ENCODE measurements at regions not wholly inside any gene's neighbourhood (a gene's known extent, or its start where the extent isn't known, plus 50 kb on each side); places are given as distances from the start of the nearest gene placed in this dataset.

GRCh38 chr6:82030301-82030700, 217.2 kb downstream of the IBTK start:
- no peak overlapping the region for H2BK120ac ChIP-seq (ENCODE audit: insufficient read depth, low read length, poor library complexity)
- H4K8ac ChIP-seq (ENCODE audit: low read depth, low read length) = no peak overlapping the region
- H2BK5ac ChIP-seq (ENCODE audit: low read depth, low read length, poor library complexity) = no peak overlapping the region
- H3K27ac ChIP-seq (ENCODE audit: low read depth, low read length) = no peak overlapping the region
- H3K9me3 ChIP-seq (ENCODE audit: insufficient read depth, low read depth, low read length) = no peaks in the 10 kb centered on the region
- H3K4me1 ChIP-seq (ENCODE audit: control insufficient read depth in 1 of 2, insufficient read depth in 2 of 2, low read length in 2 of 2) = peaks cover 0 to 2% of the 10 kb centered on the region in 2 experiments
- no peak overlapping the region for H3K18ac ChIP-seq (ENCODE audit: low read length)
- no peak overlapping the region for H3K4me2 ChIP-seq (ENCODE audit: low read length)
- no peak overlapping the region for H3K4ac ChIP-seq (ENCODE audit: low read depth, low read length)
- no peak overlapping the region for H2AK5ac ChIP-seq (ENCODE audit: low read length)
- H3K79me1 ChIP-seq (ENCODE audit: low read length) = no peaks in the 10 kb centered on the region
- H4K91ac ChIP-seq (ENCODE audit: low read depth, low read length) = no peak overlapping the region
- DNase-seq = no peak
- H3K79me2 ChIP-seq (ENCODE audit: control insufficient read depth, insufficient read depth, low read length, poor library complexity) = no peaks in the 10 kb centered on the region
- no CpG with 5 or more reads among the region's 2 CpGs for WGBS (ENCODE audit: extremely low coverage, insufficient coverage, insufficient read length)
- no peak overlapping the region for H3K4me3 ChIP-seq (ENCODE audit: low read depth, low read length)
- no peak overlapping the region for H4K12ac ChIP-seq (ENCODE audit: low read depth, low read length)
- no peaks in the 10 kb centered on the region for H3K36me3 ChIP-seq (ENCODE audit: control insufficient read depth in 1 of 2, insufficient read depth in 2 of 2, low read length in 2 of 2)
- H3K9ac ChIP-seq (ENCODE audit: low read length) = no peak overlapping the region
- no peak overlapping the region for H3K14ac ChIP-seq (ENCODE audit: low read length)
- no peaks in the 10 kb centered on the region for H3K27me3 ChIP-seq (ENCODE audit: insufficient read depth, low read length)
- H3K23ac ChIP-seq (ENCODE audit: low read length) = no peak overlapping the region
- no peak overlapping the region for H2AFZ ChIP-seq (ENCODE audit: insufficient read depth, low read length, poor library complexity)
- H2BK12ac ChIP-seq (ENCODE audit: low read length) = peak overlapping the region; percentile 68

GRCh38 chr6:82025271-82025670, 222.3 kb downstream of the IBTK start:
- DNase-seq = no peak
- no peak overlapping the region for H2BK12ac ChIP-seq (ENCODE audit: low read length)
- H3K27me3 ChIP-seq (ENCODE audit: insufficient read depth, low read length) = no peaks in the 10 kb centered on the region
- H2BK120ac ChIP-seq (ENCODE audit: insufficient read depth, low read length, poor library complexity) = no peak overlapping the region
- H3K14ac ChIP-seq (ENCODE audit: low read length) = no peak overlapping the region
- H3K4ac ChIP-seq (ENCODE audit: low read depth, low read length) = no peak overlapping the region
- no peak overlapping the region for H3K18ac ChIP-seq (ENCODE audit: low read length)
- H2AK5ac ChIP-seq (ENCODE audit: low read length) = no peak overlapping the region
- peaks cover 5 to 6% of the 10 kb centered on the region in 2 experiments for H3K4me1 ChIP-seq (ENCODE audit: control insufficient read depth in 1 of 2, insufficient read depth in 2 of 2, low read length in 2 of 2)
- no peak overlapping the region for H2BK5ac ChIP-seq (ENCODE audit: low read depth, low read length, poor library complexity)
- no peak overlapping the region for H3K27ac ChIP-seq (ENCODE audit: low read depth, low read length)
- no peak overlapping the region for H2AFZ ChIP-seq (ENCODE audit: insufficient read depth, low read length, poor library complexity)
- no peaks in the 10 kb centered on the region for H3K36me3 ChIP-seq (ENCODE audit: control insufficient read depth in 1 of 2, insufficient read depth in 2 of 2, low read length in 2 of 2)
- H3K4me2 ChIP-seq (ENCODE audit: low read length) = no peak overlapping the region
- no peak overlapping the region for H4K8ac ChIP-seq (ENCODE audit: low read depth, low read length)
- no peak overlapping the region for H4K12ac ChIP-seq (ENCODE audit: low read depth, low read length)
- H3K79me2 ChIP-seq (ENCODE audit: control insufficient read depth, insufficient read depth, low read length, poor library complexity) = no peaks in the 10 kb centered on the region
- no peak overlapping the region for H4K91ac ChIP-seq (ENCODE audit: low read depth, low read length)
- no peaks in the 10 kb centered on the region for H3K9me3 ChIP-seq (ENCODE audit: insufficient read depth, low read depth, low read length)
- no peak overlapping the region for H3K23ac ChIP-seq (ENCODE audit: low read length)
- no peak overlapping the region for H3K9ac ChIP-seq (ENCODE audit: low read length)
- H3K4me3 ChIP-seq (ENCODE audit: low read depth, low read length) = no peak overlapping the region
- H3K79me1 ChIP-seq (ENCODE audit: low read length) = peaks cover 3% of the 10 kb centered on the region
- WGBS (ENCODE audit: extremely low coverage, insufficient coverage, insufficient read length) = no CpG with 5 or more reads among the region's 1 CpG

- Histone ChIP-seq H3K36me3 (ENCODE audit: control insufficient read depth in 1 of 2, insufficient read depth in 2 of 2, low read length in 2 of 2) (no peaks in the 10 kb centered on the region), H2AK5ac (ENCODE audit: low read length) (no peak overlapping the region), H2BK12ac (ENCODE audit: low read length) (no peak overlapping the region), H3K23ac (ENCODE audit: low read length) (no peak overlapping the region), H4K8ac (ENCODE audit: low read depth, low read length) (no peak overlapping the region), H3K18ac (ENCODE audit: low read length) (no peak overlapping the region), H3K4me3 (ENCODE audit: low read depth, low read length) (no peak overlapping the region), H3K79me1 (ENCODE audit: low read length) (peaks cover 3% of the 10 kb centered on the region), H2BK120ac (ENCODE audit: insufficient read depth, low read length, poor library complexity) (peak overlapping the region; percentile 44), H3K79me2 (ENCODE audit: control insufficient read depth, insufficient read depth, low read length, poor library complexity) (no peaks in the 10 kb centered on the region), H3K9me3 (ENCODE audit: insufficient read depth, low read depth, low read length) (no peaks in the 10 kb centered on the region), H3K27me3 (ENCODE audit: insufficient read depth, low read length) (no peaks in the 10 kb centered on the region), H3K14ac (ENCODE audit: low read length) (no peak overlapping the region), H3K27ac (ENCODE audit: low read depth, low read length) (peak overlapping the region; percentile 46), H3K4me2 (ENCODE audit: low read length) (no peak overlapping the region), H3K4ac (ENCODE audit: low read depth, low read length) (no peak overlapping the region), H4K12ac (ENCODE audit: low read depth, low read length) (no peak overlapping the region), H3K9ac (ENCODE audit: low read length) (no peak overlapping the region), H3K4me1 (ENCODE audit: control insufficient read depth in 1 of 2, insufficient read depth in 2 of 2, low read length in 2 of 2) (peaks cover 5 to 6% of the 10 kb centered on the region in 2 experiments), H2AFZ (ENCODE audit: insufficient read depth, low read length, poor library complexity) (no peak overlapping the region), H4K91ac (ENCODE audit: low read depth, low read length) (no peak overlapping the region), H2BK5ac (ENCODE audit: low read depth, low read length, poor library complexity) (no peak overlapping the region)
- peak; percentile 43 to 88 for DNase-seq
- no CpG with 5 or more reads among the region's 2 CpGs for WGBS (ENCODE audit: extremely low coverage, insufficient coverage, insufficient read length)
Observed at GRCh38 chr6:82022614-82023129, 224.9 kb downstream of the IBTK start.

GRCh38 chr6:82017773-82018172, 229.8 kb downstream of the IBTK start:
- Histone ChIP-seq H3K18ac (ENCODE audit: low read length) (no peak overlapping the region), H3K23ac (ENCODE audit: low read length) (no peak overlapping the region), H2BK12ac (ENCODE audit: low read length) (no peak overlapping the region), H3K14ac (ENCODE audit: low read length) (no peak overlapping the region), H2AFZ (ENCODE audit: insufficient read depth, low read length, poor library complexity) (no peak overlapping the region), H3K79me2 (ENCODE audit: control insufficient read depth, insufficient read depth, low read length, poor library complexity) (no peaks in the 10 kb centered on the region), H3K4me3 (ENCODE audit: low read depth, low read length) (no peak overlapping the region), H3K27ac (ENCODE audit: low read depth, low read length) (no peak overlapping the region), H3K4me2 (ENCODE audit: low read length) (no peak overlapping the region), H3K4ac (ENCODE audit: low read depth, low read length) (no peak overlapping the region), H4K12ac (ENCODE audit: low read depth, low read length) (no peak overlapping the region), H3K27me3 (ENCODE audit: insufficient read depth, low read length) (no peaks in the 10 kb centered on the region), H2BK120ac (ENCODE audit: insufficient read depth, low read length, poor library complexity) (no peak overlapping the region), H3K9ac (ENCODE audit: low read length) (no peak overlapping the region), H2AK5ac (ENCODE audit: low read length) (no peak overlapping the region), H3K4me1 (ENCODE audit: control insufficient read depth in 1 of 2, insufficient read depth in 2 of 2, low read length in 2 of 2) (peaks cover 3 to 4% of the 10 kb centered on the region in 2 experiments), H3K9me3 (ENCODE audit: insufficient read depth, low read depth, low read length) (no peaks in the 10 kb centered on the region), H3K36me3 (ENCODE audit: control insufficient read depth in 1 of 2, insufficient read depth in 2 of 2, low read length in 2 of 2) (no peaks in the 10 kb centered on the region), H2BK5ac (ENCODE audit: low read depth, low read length, poor library complexity) (no peak overlapping the region), H3K79me1 (ENCODE audit: low read length) (no peaks in the 10 kb centered on the region), H4K91ac (ENCODE audit: low read depth, low read length) (no peak overlapping the region), H4K8ac (ENCODE audit: low read depth, low read length) (no peak overlapping the region)
- WGBS (ENCODE audit: extremely low coverage, insufficient coverage, insufficient read length) = no CpG with 5 or more reads among the region's 3 CpGs
- DNase-seq = no peak

Measured in trophoblast cell (in vitro differentiated cells and primary cell).